SK-N-SH (cell line): ENCODE measurements at regions not wholly inside any gene's neighbourhood (a gene's known extent, or its start where the extent isn't known, plus 50 kb on each side); places are given as distances from the start of the nearest gene placed in this dataset.

Source experiments
- CTCF ChIA-PET: fragments of 300-600, 350-600 bp; formaldehyde crosslinking; extraction: SDS; loops from one replicate; lab custom pipeline; 2021; lab: Yijun Ruan, JAX
- POLR2A ChIA-PET: fragments of 350-600 bp; sonication (Branson Sonifier 250); formaldehyde crosslinking; extraction: SDS; loops from one replicate; lab custom pipeline; 2020; ENCODE audit warnings: antibody characterized with exemption, inconsistent platforms; lab: Yijun Ruan, JAX
- DNase-seq: peaks from one replicate; pipeline ENCODE4 v3.0.0; 2012
- H2AFZ ChIP-seq: fragments of 200-600 bp; sonication (generic); 2 replicates; pipeline ENCODE4 v1.8.1; 2016; ENCODE audit warnings: antibody characterized with exemption, mild to moderate bottlenecking, low read depth
- H3F3A ChIP-seq: fragments of 200-600 bp; sonication (generic); replicated peaks from 2 replicates; pipeline ENCODE3; 2016; ENCODE audit warnings: antibody characterized with exemption, mild to moderate bottlenecking; ENCODE audit not compliant: insufficient read depth
- H3K27ac ChIP-seq, 2 experiments: fragments of 200-500 bp in 1 of 2; fragments of 200-600 bp in 1 of 2; sonication (Bioruptor generic) in 1 of 2; sonication (generic), shearing (Covaris generic) in 1 of 2; 2 replicates each; pipeline versions ENCODE4 v1.5.1 to v1.6.1; 2014 to 2016; ENCODE audit warnings: low read depth in 2 of 2, inconsistent platforms in 1 of 2, low read length in 1 of 2, mild to moderate bottlenecking in 1 of 2, mixed read lengths in 1 of 2
- H3K27me3 ChIP-seq: fragments of 200-600 bp; sonication (generic), shearing (Covaris generic); 2 replicates; pipeline ENCODE4 v1.6.1; 2016; ENCODE audit warnings: mixed run types; ENCODE audit not compliant: insufficient read depth
- H3K36me3 ChIP-seq, 2 experiments: fragments of 200-500 bp in 1 of 2; fragments of 200-600 bp in 1 of 2; sonication (Bioruptor generic) in 1 of 2; sonication (generic) in 1 of 2; replicated peaks in 1 of 2; 2 replicates each; pipeline versions ENCODE3 to v1.5.1; 2014 to 2016; ENCODE audit warnings: low read length in 1 of 2, mild to moderate bottlenecking in 1 of 2; ENCODE audit not compliant: insufficient read depth in 2 of 2, control insufficient read depth in 1 of 2
- H3K4me1 ChIP-seq, 2 experiments: fragments of 200-500 bp in 1 of 2; fragments of 200-600 bp in 1 of 2; sonication (Bioruptor generic) in 1 of 2; sonication (generic), shearing (Covaris generic) in 1 of 2; 2 replicates each; pipeline versions ENCODE4 v1.5.1 to v1.6.1; 2014 to 2016; ENCODE audit warnings: low read depth in 1 of 2, low read length in 1 of 2, mixed run types in 1 of 2; ENCODE audit not compliant: insufficient read depth in 2 of 2, control insufficient read depth in 1 of 2
- H3K4me2 ChIP-seq: fragments of 200-600 bp; sonication (generic), shearing (Covaris generic); 2 replicates; pipeline ENCODE4 v1.6.1; 2017; ENCODE audit warnings: mixed run types
- H3K4me3 ChIP-seq, 2 experiments: fragments of 200-500 bp in 1 of 2; fragments of 200-600 bp in 1 of 2; sonication (Bioruptor generic) in 1 of 2; sonication (generic), shearing (Covaris generic) in 1 of 2; 2 replicates each; pipeline versions ENCODE4 v1.5.1 to v1.8.1; 2014 to 2016; ENCODE audit warnings: low read depth in 2 of 2, inconsistent platforms in 1 of 2, low read length in 1 of 2, mild to moderate bottlenecking in 1 of 2, mixed read lengths in 1 of 2, moderate library complexity in 1 of 2
- H3K79me2 ChIP-seq: fragments of 200-600 bp; sonication (generic); 2 replicates; pipeline ENCODE4 v1.8.1; 2017; ENCODE audit warnings: mild to moderate bottlenecking; ENCODE audit not compliant: insufficient read depth
- H3K9ac ChIP-seq: fragments of 200-600 bp; sonication (generic); 2 replicates; pipeline ENCODE4 v1.6.1; 2017; ENCODE audit warnings: mixed run types
- H3K9me2 ChIP-seq: fragments of 200-600 bp; sonication (generic); 2 replicates; pipeline ENCODE4 v1.6.1; 2017; ENCODE audit warnings: mixed run types
- H3K9me3 ChIP-seq: fragments of 200-600 bp; sonication (generic); 2 replicates; pipeline ENCODE4 v1.6.1; 2017; ENCODE audit warnings: mixed run types, mild to moderate bottlenecking, moderate library complexity
- H4K20me1 ChIP-seq: fragments of 200-600 bp; sonication (generic); 2 replicates; pipeline ENCODE4 v1.6.1; 2017; ENCODE audit warnings: mild to moderate bottlenecking, mixed run types; ENCODE audit not compliant: insufficient read depth
- ELF1 ChIP-seq: IDR thresholded peaks from 2 replicates; pipeline ENCODE4 v1.4.0; 2012
- FOSL2 ChIP-seq: IDR thresholded peaks from 2 replicates; pipeline ENCODE4 v1.4.0; 2012; ENCODE audit warnings: low read depth, mild to moderate bottlenecking, moderate library complexity, borderline replicate concordance
- FOXJ3 ChIP-seq: sonication (generic); formaldehyde crosslinking; IDR thresholded peaks from 2 replicates; pipeline ENCODE4 v1.5.1; 2020; ENCODE audit warnings: mild to moderate bottlenecking, missing genetic modification reagents
- GATA2 ChIP-seq: sonication (generic); formaldehyde crosslinking; IDR thresholded peaks from 2 replicates; pipeline ENCODE4 v1.5.0; 2020; ENCODE audit warnings: mild to moderate bottlenecking, missing genetic modification reagents
- JUND ChIP-seq: IDR thresholded peaks from 2 replicates; pipeline ENCODE4 v1.4.0; 2012
- MAX ChIP-seq: IDR thresholded peaks from 2 replicates; pipeline ENCODE4 v1.4.0; 2012; ENCODE audit warnings: low read depth
- MXI1 ChIP-seq: IDR thresholded peaks from 2 replicates; pipeline ENCODE4 v1.6.1; 2012; ENCODE audit warnings: mild to moderate bottlenecking, low read depth, low read length, improper control_type of control experiment
- NFIC ChIP-seq: IDR thresholded peaks from 2 replicates; pipeline ENCODE4 v1.4.0; 2012; ENCODE audit warnings: borderline replicate concordance
- NRF1 ChIP-seq: IDR thresholded peaks from 2 replicates; pipeline ENCODE4 v1.6.1; 2012; ENCODE audit warnings: low read depth, mild to moderate bottlenecking, low read length
- PBX3 ChIP-seq: IDR thresholded peaks from 2 replicates; pipeline ENCODE4; 2012
- POLR2AphosphoS5 ChIP-seq: IDR thresholded peaks from 2 replicates; pipeline ENCODE4 v1.6.1; 2012; ENCODE audit warnings: low read depth, low read length
- RCOR1 ChIP-seq: fragments of 150-350 bp; IDR thresholded peaks from 2 replicates; pipeline ENCODE4 v1.6.1; 2017; ENCODE audit warnings: antibody characterized with exemption, low read length
- RFX5 ChIP-seq: IDR thresholded peaks from 2 replicates; pipeline ENCODE4 v1.6.1; 2012; ENCODE audit warnings: mild to moderate bottlenecking, improper control_type of control experiment, low read length
- RXRA ChIP-seq: IDR thresholded peaks from 2 replicates; pipeline ENCODE4 v1.4.0; 2012; ENCODE audit warnings: low read depth, mild to moderate bottlenecking, borderline replicate concordance
- SIN3A ChIP-seq: IDR thresholded peaks from 2 replicates; pipeline ENCODE4 v1.6.1; 2012; ENCODE audit warnings: low read depth, mild to moderate bottlenecking, low read length, moderate library complexity, borderline replicate concordance
- TEAD4 ChIP-seq: IDR thresholded peaks from 2 replicates; pipeline ENCODE4 v1.4.0; 2012; ENCODE audit warnings: mild to moderate bottlenecking, borderline replicate concordance; ENCODE audit not compliant: insufficient read depth
- USF2 ChIP-seq: fragments of 150-350 bp; IDR thresholded peaks from 2 replicates; pipeline ENCODE4 v1.6.1; 2017; ENCODE audit warnings: antibody characterized with exemption, low read length, low read depth, borderline replicate concordance
- WGBS: methylation state at CpG from one replicate; pipeline ENCODE4 v1.1.6; 2017; ENCODE audit warnings: low lambda C conversion rate; 5-methylcytosine and 5-hydroxymethylcytosine counted together
- TF ChIP-seq, protein P1 (sequence below): fragments of 150-350 bp; IDR thresholded peaks from 2 replicates; pipeline ENCODE4 v1.6.1; 2016; ENCODE audit warnings: mild to moderate bottlenecking, low read depth, low read length

- Histone ChIP-seq H3K27ac (no peak overlapping the region), H3K9me3 (no peaks in the 10 kb centered on the region), H3K79me2 (no peaks in the 10 kb centered on the region), H3F3A (no peaks in the 10 kb centered on the region), H3K4me1 (no peaks in the 10 kb centered on the region), H3K9ac (no peak overlapping the region), H3K4me3 (no peak overlapping the region), H2AFZ (no peak overlapping the region), H4K20me1 (no peaks in the 10 kb centered on the region), H3K4me2 (no peak overlapping the region), H3K9me2 (no peaks in the 10 kb centered on the region), H3K36me3 (no peaks in the 10 kb centered on the region), H3K27me3 (no peaks in the 10 kb centered on the region)
- CTCF ChIA-PET, result no interaction called here
- POLR2A ChIA-PET, result no interaction called here
- DNase-seq, result no peak
- 20% methylated on average over 2 of the region's 2 CpGs for WGBS
- TF ChIP-seq JUND (no peak), PBX3 (no peak), FOXJ3 (CRISPR knock-in tag) (no peak), MXI1 (no peak), SIN3A (no peak), ELF1 (no peak), FOSL2 (no peak), GATA2 (CRISPR knock-in tag) (no peak), RXRA (no peak), RCOR1 (no peak), POLR2AphosphoS5 (no peak), NRF1 (no peak), RFX5 (no peak), NFIC (no peak), USF2 (no peak), MAX (no peak), TEAD4 (no peak)
- TF ChIP-seq, protein P1, sequence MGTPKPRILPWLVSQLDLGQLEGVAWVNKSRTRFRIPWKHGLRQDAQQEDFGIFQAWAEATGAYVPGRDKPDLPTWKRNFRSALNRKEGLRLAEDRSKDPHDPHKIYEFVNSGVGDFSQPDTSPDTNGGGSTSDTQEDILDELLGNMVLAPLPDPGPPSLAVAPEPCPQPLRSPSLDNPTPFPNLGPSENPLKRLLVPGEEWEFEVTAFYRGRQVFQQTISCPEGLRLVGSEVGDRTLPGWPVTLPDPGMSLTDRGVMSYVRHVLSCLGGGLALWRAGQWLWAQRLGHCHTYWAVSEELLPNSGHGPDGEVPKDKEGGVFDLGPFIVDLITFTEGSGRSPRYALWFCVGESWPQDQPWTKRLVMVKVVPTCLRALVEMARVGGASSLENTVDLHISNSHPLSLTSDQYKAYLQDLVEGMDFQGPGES, result no peak
- TF ChIP-seq, all 33 proteins: peak for 0
Observed at GRCh38 chr4:160082432-160083207, 979.7 kb downstream of the RAPGEF2 start.
